Adrenal gland (tissue), 5 donors: ENCODE measurements at regions not wholly inside any gene's neighbourhood (a gene's known extent, or its start where the extent isn't known, plus 50 kb on each side); places are given as distances from the start of the nearest gene placed in this dataset.

ENCODE experiments used
- CTCF ChIP-seq, 6 experiments: fragments of 450-650 bp in 4 of 6; fragments of 200-600 bp in 2 of 6; sonication (generic) in 1 of 6; IDR thresholded peaks; 1 replicate in 5 of 6; 2 replicates in 1 of 6; pipeline versions ENCODE4 v1.5.1 to v1.8.0; 2016 to 2021; ENCODE audit warnings: antibody characterized with exemption in 6 of 6, mild to moderate bottlenecking in 2 of 6, moderate library complexity in 1 of 6
- POLR2A ChIP-seq, 2 donors: fragments of 450-650 bp; IDR thresholded peaks; one replicate each; pipeline ENCODE4 v1.6.1; 2017; ENCODE audit warnings: antibody characterized with exemption in 2 of 2, mild to moderate bottlenecking in 2 of 2, moderate library complexity in 1 of 2
- donor health status: DM: no; HTN: no; CAD: no.

DNA sequence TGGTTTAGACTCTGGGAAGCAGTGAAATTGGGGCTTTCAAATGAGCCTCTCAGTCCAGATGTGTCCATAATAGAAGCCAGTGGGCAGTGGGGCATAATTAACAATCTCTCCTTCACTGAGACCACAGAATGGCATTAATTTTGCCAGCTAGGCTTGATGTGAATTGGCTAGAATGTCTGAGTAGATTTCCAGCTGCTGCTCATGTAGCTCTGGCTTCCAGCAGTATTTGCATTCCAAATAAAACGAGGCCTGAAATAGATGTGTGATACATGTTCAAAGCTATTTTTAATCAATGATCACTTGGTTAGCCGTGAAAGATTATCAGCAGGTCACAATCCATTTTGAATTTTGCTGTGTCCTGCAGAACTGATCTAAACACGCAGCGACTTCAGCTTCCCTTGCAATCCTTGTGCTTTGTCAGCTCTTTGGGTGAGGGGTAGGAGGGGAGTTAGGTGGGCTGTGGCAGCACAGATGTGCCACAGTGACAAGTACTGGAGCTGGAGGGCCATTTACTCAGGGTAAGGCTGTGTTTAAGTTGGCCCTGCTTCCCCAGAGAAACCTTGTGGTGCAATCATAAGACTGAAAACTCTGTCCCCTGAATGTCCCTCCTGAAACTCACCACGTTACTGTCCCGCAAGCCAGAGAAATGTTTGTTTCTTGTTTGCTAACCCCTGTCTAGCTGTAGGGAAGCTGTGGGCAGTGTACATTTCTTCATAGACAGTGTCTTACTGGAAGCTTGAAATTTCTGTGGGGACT, 56.9 kb upstream of the TMEM178A start:
- no peak for TF ChIP-seq CTCF (IDR thresholded peaks at IDR 0.05)
- TF ChIP-seq POLR2A (IDR thresholded peaks at IDR 0.05): no peak
